ENCODE measurements at regions not wholly inside any gene's neighbourhood (a gene's known extent, or its start where the extent isn't known, plus 50 kb on each side); places are given as distances from the start of the nearest gene placed in this dataset.

GRCh38 chr15:70212963-70213315, 115.2 kb upstream of the TLE3 start:
- TF ChIP-seq POLR2A (IDR thresholded peaks at IDR 0.05) (no peak), POLR2AphosphoS5 (IDR thresholded peaks at IDR 0.05) (no peak), CTCF (IDR thresholded peaks at IDR 0.05) (no peak)

Data from stomach (tissue), 4 donors.